ENCODE measurements at regions not wholly inside any gene's neighbourhood (a gene's known extent, or its start where the extent isn't known, plus 50 kb on each side); places are given as distances from the start of the nearest gene placed in this dataset.

DNA sequence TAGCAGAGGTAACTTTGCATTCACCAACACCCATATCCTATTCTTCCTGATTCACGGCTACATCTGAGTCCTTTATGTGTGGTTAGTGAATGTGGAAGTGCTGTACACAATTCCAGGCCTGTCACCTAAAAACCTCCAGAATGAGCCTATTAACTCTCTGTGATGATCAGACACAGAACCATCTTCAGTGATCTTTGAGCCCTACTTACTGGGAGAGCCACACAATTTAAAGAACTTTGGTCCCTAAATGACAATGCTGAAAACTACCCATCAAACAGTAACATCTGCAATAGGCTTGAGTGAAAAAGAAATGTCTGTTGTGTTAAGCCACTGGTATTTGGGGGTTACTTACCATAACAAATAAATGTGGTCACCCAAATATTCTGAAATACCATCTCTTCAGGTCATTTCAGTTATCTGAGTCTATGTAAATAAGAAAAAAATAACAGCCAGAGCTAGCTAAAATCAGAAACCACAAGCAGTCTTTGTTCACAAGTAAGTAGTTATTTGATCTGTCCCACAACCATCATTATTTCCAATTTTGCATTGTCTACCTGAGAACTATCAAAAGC lies 145.7 kb downstream of the HGF start:
- TF ChIP-seq, protein P1, sequence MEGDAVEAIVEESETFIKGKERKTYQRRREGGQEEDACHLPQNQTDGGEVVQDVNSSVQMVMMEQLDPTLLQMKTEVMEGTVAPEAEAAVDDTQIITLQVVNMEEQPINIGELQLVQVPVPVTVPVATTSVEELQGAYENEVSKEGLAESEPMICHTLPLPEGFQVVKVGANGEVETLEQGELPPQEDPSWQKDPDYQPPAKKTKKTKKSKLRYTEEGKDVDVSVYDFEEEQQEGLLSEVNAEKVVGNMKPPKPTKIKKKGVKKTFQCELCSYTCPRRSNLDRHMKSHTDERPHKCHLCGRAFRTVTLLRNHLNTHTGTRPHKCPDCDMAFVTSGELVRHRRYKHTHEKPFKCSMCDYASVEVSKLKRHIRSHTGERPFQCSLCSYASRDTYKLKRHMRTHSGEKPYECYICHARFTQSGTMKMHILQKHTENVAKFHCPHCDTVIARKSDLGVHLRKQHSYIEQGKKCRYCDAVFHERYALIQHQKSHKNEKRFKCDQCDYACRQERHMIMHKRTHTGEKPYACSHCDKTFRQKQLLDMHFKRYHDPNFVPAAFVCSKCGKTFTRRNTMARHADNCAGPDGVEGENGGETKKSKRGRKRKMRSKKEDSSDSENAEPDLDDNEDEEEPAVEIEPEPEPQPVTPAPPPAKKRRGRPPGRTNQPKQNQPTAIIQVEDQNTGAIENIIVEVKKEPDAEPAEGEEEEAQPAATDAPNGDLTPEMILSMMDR (IDR thresholded peaks at IDR 0.05): no peak
- no peak for TF ChIP-seq EZH2 (IDR thresholded peaks at IDR 0.05; ENCODE audit: borderline replicate concordance, insufficient read depth, low read depth, low read length, poor library complexity, severe bottlenecking)

Data from B cell (primary cell).